G401.6 (cell line): ENCODE measurements at regions not wholly inside any gene's neighbourhood (a gene's known extent, or its start where the extent isn't known, plus 50 kb on each side); places are given as distances from the start of the nearest gene placed in this dataset.
"Not testable (repeated sequence)": the region's sequence is repeated elsewhere in the genome, so short reads cannot be mapped to it uniquely, and the experiment has no call there.

Experiments
- FAIRE-seq: peaks from 2 replicates; lab custom pipeline; 2012; peaks lifted over from hg19 to GRCh38; lab: Jason Lieb, UNC

- no peak for FAIRE-seq
These were observed 478.4 kb downstream of the BRD1 start for GRCh38 chr22:49349181-49349835.

- no peak for FAIRE-seq
These were observed 479.0 kb downstream of the BRD1 start for GRCh38 chr22:49348631-49349030.

- no peak for FAIRE-seq
These were observed 480.3 kb downstream of the BRD1 start for GRCh38 chr22:49347376-49347775.

DNA sequence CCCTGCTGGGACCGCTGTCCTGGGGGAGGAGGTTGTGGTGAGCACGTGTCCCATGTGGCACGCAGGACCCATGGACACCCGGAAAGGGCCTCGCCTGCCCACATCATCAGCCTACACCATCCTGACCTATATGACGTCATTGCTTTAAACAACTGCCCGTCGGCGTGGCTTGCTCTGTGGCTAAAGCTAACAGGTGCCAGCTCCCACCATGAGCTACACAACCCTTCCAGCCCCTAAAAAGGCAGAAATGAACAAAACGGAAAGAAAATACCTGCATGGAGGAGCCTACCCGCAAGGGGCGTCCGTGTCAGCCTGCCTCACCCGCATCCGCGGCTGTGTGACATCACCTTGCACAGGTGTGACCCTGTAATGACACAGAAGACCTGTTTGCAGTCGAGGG, 481.8 kb downstream of the BRD1 start:
- no peak for FAIRE-seq

GRCh38 chr22:49344656-49345055, 483.0 kb downstream of the BRD1 start:
- FAIRE-seq = no peak

DNA sequence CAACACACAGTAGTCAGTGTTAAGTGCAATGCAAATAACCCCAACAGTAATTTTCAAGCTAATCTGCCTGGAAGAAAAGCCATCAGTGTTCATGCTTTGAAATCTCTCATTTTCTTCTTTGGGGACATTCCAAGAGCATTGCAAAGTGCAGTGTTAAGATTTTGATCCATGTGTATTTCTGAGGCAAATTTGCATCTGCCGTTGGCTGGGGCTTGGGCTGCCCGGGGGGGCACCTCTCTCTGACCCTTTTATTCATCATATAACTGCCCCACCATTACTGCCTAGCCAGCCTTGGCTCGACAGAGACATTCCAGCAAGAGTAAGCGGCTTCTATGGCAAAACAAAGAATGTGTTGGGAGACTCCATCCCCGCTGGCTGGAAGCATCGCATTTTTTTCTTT, 483.5 kb downstream of the BRD1 start:
- no peak for FAIRE-seq

- no peak for FAIRE-seq
These were observed 487.3 kb downstream of the BRD1 start for GRCh38 chr22:49340406-49340805.

DNA sequence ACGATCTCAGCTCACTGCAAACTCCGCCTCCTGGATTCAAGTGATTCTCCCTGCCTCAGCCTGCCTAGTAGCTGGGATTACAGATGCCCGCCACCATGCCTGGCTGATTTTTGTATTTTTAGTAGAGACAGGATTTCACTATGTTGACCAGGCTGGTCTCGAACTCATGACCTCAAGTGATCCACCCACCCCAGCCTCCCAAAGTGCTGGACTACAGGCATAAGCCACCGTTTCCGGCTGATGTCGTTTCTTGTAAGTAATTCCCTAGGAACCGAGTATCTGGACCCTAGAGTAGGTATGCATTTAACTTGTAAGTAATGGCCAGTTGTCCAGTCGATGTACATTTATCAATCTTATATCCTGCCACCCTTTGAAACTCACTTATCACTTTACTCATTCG, 491.2 kb downstream of the BRD1 start:
- FAIRE-seq = not testable (repeated sequence)

DNA sequence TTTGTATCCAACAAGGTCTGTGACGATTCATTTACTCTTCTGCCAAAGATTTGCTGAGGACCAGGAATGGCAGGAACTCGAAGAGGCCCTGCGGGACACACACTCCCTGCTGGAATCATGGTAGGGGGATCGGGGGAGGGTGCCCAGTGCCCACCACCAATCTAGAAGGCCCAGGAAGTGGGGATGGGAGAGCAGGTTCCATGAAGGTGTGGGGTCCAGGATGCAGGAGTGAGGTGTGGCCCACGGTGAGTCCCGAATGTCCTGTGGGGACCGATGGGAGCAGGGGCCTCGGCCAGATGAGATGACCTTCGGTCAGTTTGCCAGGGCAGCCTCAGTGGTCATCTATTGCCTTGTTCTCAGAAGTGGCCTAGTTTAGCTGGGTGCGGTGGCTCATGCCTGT, 492.7 kb downstream of the BRD1 start:
- no peak for FAIRE-seq

- no peak for FAIRE-seq
These were observed 493.3 kb downstream of the BRD1 start for GRCh38 chr22:49334449-49334789.

GRCh38 chr22:49333206-49333605, 494.5 kb downstream of the BRD1 start:
- no peak for FAIRE-seq

DNA sequence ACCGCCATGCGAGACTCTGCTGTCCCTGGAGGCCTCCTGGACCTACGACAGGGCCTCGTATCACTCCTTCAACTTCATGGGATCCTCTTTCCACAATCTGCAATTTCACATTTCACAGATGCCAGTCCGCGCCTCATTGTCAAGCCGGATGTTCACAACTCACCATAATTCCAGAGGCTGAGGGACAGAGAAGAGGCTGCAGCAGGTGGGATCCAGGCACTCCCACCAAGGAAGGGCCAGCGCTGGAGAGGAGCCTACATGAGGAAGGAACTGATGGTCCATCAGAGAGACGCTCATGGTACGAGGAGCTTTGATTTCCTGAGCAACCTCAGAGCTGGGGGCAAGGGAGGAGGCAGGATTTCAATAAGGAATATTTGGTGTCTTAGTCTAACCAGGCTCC, 495.0 kb downstream of the BRD1 start:
- FAIRE-seq = no peak

- no peak for FAIRE-seq
These were observed 495.8 kb downstream of the BRD1 start for GRCh38 chr22:49331878-49332277.

- FAIRE-seq = no peak
These were observed 496.4 kb downstream of the BRD1 start for GRCh38 chr22:49331223-49331815.

GRCh38 chr22:49330421-49331222, 497.1 kb downstream of the BRD1 start:
- FAIRE-seq = no peak

- FAIRE-seq = no peak
These were observed 498.0 kb downstream of the BRD1 start for GRCh38 chr22:49329636-49330035.

GRCh38 chr22:49328630-49329405, 498.9 kb downstream of the BRD1 start:
- FAIRE-seq = no peak

GRCh38 chr22:49328118-49328475, 499.6 kb downstream of the BRD1 start:
- no peak for FAIRE-seq

- no peak for FAIRE-seq
These were observed 500.1 kb downstream of the BRD1 start for GRCh38 chr22:49327411-49328117.

GRCh38 chr22:49326558-49326957, 501.1 kb downstream of the BRD1 start:
- FAIRE-seq = no peak

DNA sequence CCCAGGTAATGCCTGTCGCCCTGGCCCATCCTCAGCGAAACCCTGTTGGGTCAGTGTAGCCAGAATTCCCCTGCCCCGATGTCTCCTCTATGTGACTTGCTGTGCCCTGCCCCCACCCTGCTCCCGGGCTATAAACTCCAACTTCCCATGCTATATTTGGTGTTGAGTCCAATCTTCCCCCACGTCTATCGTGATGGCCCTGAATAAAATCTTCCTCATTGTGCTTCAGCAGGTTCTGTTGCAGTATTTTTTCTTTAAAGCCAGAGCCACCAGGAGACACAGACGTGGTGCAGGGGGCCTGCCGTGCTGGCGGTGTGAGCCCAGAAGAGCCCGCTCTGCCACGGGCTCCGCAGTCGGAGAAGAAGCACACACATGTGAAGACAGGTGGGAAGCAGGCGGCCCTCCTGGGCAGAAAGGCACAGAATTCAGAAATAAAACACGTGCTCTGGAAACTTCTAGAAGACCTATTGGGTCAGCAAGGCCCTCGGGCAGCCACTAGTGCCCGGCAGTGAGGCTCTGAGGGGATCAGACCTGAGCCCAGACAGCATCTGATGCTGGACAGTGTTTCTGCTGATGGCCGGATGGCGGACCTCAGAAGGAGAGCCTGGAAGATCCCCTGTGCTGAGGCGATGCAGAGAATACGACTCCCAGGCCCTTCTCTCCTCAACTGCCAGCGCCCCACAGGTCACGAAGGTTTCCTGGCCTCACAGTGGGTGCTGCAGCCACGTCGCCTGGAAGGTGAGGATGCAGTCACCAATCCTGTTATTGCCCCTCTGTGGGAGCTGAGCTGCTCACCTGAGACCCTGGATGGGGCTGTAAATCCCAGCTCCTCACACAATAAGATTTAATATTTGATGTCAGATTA, 501.9 kb downstream of the BRD1 start:
- no peak for FAIRE-seq
